Uterus (tissue), 2 donors: ENCODE measurements at regions not wholly inside any gene's neighbourhood (a gene's known extent, or its start where the extent isn't known, plus 50 kb on each side); places are given as distances from the start of the nearest gene placed in this dataset.

Source experiments
- POLR2A ChIP-seq, 2 donors: fragments of 450-650 bp; IDR thresholded peaks; one replicate each; pipeline ENCODE4 v1.6.1; 2016; ENCODE audit warnings: antibody characterized with exemption in 2 of 2, mild to moderate bottlenecking in 1 of 2, moderate library complexity in 1 of 2
- TF ChIP-seq, protein P1 (sequence below), 4 experiments: fragments of 200-600 bp in 2 of 4; fragments of 450-650 bp in 2 of 4; sonication (generic) in 2 of 4; IDR thresholded peaks; one replicate each; pipeline ENCODE4 v1.5.1; 2016 to 2019; ENCODE audit warnings: antibody characterized with exemption in 4 of 4, mild to moderate bottlenecking in 2 of 4, moderate library complexity in 1 of 4

DNA sequence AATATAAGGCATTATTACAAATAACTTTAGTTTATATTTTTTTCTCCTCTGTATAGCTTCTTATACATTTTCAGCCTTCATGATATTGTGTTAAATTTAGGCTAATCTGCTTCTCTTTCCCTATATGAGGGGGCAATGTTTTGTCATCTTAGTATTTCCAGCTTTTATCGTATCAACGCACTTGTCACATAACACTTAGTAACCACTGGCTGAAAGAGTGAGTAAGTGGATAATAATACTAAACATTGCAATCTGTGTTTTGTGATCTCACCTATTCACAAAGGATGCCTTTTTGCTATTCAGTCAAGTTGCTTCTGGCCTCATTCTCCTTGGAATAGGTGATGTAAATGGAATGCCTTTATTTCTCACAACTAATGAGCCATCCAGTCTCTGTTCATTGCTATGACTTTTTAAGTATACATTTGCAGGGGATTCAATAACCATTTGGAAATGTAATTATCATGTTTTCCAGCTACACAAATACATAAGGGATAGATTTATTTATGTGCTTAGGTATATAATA, 260.9 kb downstream of the BMP4 start:
- TF ChIP-seq POLR2A (IDR thresholded peaks at IDR 0.05), result no peak
- TF ChIP-seq, protein P1, sequence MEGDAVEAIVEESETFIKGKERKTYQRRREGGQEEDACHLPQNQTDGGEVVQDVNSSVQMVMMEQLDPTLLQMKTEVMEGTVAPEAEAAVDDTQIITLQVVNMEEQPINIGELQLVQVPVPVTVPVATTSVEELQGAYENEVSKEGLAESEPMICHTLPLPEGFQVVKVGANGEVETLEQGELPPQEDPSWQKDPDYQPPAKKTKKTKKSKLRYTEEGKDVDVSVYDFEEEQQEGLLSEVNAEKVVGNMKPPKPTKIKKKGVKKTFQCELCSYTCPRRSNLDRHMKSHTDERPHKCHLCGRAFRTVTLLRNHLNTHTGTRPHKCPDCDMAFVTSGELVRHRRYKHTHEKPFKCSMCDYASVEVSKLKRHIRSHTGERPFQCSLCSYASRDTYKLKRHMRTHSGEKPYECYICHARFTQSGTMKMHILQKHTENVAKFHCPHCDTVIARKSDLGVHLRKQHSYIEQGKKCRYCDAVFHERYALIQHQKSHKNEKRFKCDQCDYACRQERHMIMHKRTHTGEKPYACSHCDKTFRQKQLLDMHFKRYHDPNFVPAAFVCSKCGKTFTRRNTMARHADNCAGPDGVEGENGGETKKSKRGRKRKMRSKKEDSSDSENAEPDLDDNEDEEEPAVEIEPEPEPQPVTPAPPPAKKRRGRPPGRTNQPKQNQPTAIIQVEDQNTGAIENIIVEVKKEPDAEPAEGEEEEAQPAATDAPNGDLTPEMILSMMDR (IDR thresholded peaks at IDR 0.05), result no peak
